ENCODE measurements at regions not wholly inside any gene's neighbourhood (a gene's known extent, or its start where the extent isn't known, plus 50 kb on each side); places are given as distances from the start of the nearest gene placed in this dataset.

DNA sequence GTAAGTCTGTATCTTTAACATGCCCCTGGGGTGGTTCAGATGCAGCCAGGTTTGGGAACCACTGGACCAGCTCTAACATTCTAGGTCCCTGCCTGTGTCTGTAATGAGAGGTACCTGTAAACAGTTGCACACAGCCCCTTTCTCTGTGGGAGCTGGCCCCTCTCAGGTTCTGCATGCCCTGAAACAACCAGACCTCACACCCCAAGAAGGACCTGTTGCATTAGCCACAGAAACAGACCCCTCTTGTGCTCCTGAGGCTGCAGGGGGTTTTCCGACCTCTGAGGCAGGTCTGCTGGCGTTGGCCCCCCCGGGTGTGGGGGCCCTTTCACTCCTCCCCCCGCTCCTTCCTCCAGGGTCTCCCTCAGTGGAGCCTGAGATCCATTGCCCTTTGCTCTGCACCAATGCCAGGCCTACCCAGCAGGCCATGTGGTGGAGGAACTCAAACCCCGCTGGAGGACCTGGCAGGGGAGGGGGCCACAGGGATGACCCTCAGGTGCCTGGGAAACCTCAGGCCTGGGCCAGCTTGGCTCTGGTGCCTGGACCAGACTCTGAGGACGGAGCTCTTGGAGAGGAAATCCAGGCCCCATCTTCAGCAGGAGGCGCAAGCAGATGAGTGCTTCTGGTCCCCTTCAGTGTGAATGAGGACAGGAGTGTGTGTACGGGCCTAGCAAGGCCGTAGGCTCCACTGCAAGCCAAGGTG lies 61.4 kb upstream of the PJA1 start:
- DNase-seq (ENCODE audit: low read depth) = no peak

GRCh38 chrX:69222103-69223090 lies 57.1 kb upstream of the PJA1 start:
- DNase-seq (ENCODE audit: low read depth) = peak; percentile 17

GRCh38 chrX:69221239-69222102 lies 56.2 kb upstream of the PJA1 start:
- no peak for DNase-seq (ENCODE audit: low read depth)

DNA sequence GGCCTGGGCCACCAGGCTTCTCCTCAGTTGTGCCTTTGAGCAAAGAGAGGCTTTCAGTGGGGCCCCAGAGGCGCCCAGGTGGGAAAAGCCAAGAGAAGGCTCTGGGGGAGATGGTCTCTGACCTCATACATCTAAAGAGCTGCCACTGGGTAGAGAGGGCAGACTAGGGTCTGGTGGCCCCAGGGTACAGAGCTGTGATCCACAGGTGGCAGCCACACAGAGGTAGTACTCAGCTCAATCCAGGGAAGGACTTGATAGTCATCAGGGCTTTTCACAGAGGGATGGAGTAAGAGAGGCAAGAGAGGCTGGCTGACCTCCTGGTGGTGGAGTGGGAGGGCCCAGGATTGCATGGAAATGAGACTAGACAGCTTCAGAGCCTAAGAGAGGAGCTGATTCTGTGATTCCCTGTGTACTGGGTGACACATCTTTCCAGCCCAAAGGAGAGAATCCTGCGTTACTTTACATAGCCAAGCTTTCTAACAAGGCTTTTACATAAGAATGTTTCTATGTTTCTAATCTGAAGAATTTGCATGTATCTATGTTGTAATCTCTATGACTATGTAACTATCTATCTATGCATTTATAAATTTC lies 53.2 kb upstream of the PJA1 start:
- DNase-seq (ENCODE audit: low read depth) = no peak

DNA sequence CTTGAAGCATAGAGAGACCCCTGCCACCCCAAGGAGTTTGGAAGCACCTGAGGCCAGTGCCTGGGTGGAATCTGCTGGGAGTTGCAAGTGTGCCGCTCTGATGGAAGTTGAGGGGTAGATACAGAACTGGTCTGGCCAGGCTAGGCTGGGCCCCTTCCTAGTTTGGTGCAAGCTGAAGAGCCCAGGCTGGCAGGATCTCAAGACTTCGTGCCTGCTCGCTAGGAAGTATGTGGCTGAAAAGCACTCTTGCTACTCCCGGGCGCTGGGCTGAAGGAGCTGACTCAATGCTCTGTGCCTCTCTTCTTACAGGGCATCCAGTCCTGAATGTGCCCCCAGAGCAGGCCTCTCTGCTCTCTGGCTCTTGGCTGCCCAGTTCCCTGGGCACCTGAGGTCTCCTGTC lies 51.7 kb upstream of the PJA1 start:
- no peak for DNase-seq (ENCODE audit: low read depth)

DNA sequence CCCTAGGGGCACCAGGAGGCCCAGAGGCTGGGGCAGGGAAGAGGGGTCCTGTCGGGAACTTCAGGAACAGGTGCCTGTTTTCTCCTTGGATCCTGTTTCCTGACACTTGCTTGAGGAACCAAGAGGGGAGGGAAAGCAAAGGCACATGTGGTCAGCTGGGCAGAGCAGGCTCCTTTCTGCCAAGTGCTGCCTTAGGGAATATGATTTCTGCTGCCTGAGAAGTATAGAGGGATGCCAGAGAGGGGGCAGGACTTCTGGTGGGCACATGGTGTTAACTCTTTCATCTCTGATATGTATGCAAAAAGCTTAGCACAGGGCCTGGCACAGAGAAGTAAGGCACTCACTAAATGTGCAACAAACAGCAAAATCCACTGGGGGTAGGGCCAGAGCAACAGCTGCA lies 51.2 kb upstream of the PJA1 start:
- no peak for DNase-seq (ENCODE audit: low read depth)

DNA sequence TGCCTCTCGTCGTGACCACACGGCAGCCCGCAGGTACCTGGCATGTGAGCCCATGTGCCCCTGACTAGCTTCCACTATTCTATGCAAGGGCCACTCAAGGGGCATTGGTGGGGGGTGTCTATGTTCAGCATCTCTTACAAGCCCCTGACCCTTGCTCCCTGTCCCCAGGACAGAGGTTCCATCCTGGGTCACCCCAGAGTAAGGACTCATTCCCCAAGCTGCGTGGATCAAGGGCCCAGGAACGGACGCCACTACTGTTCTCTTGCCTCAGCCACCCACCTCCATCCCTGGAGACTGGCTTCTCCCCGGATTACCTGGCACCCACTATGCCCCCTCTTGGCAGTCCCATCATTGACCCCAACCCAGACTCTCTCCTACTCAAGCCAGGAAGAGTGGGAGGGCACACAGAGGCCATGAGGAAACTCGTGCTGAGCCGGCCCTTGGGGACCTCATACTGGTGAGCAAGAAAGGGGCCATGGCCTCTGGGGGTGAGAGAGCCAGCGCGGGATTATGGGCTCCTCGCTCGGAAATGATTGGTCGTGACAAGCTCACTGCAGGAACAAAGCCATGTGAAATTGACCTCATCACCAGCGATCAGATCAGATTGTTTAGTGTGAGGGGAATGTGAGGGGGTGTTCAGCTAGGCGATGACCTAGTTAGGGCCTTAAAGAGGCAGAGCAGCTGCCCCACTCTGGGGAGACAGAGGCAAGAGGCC lies 50.1 kb upstream of the PJA1 start:
- no peak for DNase-seq (ENCODE audit: low read depth)
